Lung (tissue), 11 donors: ENCODE measurements at regions not wholly inside any gene's neighbourhood (a gene's known extent, or its start where the extent isn't known, plus 50 kb on each side); places are given as distances from the start of the nearest gene placed in this dataset.

Experiments used
- ATAC-seq: fragments of 200-7000 bp; cut with Tn5 transposase; one replicate; pipeline ENCODE4 v1.9.1; 2020; ENCODE audit warnings: moderate number of reproducible peaks; ENCODE audit not compliant: insufficient read depth, low FRiP score
- DNase-seq, 3 donors: peaks; one replicate each; pipeline ENCODE4 v3.0.0-alpha.2; 2013 to 2017
- H3K27ac ChIP-seq, 2 donors: one replicate each; pipeline ENCODE4 v1.5.1; 2013; ENCODE audit warnings: mild to moderate bottlenecking in 2 of 2, moderate library complexity in 2 of 2, control low read depth in 1 of 2, inconsistent platforms in 1 of 2, low read depth in 1 of 2, low read length in 1 of 2
- H3K27me3 ChIP-seq, 3 donors: one replicate each; pipeline ENCODE4 v1.5.1; 2013; ENCODE audit warnings: low read length in 2 of 3; ENCODE audit not compliant: control insufficient read depth in 3 of 3, insufficient read depth in 3 of 3
- H3K36me3 ChIP-seq, 4 donors: one replicate each; pipeline ENCODE4 v1.5.1; 2013; ENCODE audit warnings: low read length in 4 of 4, mild to moderate bottlenecking in 1 of 4, moderate library complexity in 1 of 4; ENCODE audit not compliant: control insufficient read depth in 4 of 4, insufficient read depth in 4 of 4
- H3K4me1 ChIP-seq, 5 donors: one replicate each; pipeline ENCODE4 v1.5.1; 2013; ENCODE audit warnings: low read length in 5 of 5, mild to moderate bottlenecking in 2 of 5, moderate library complexity in 1 of 5; ENCODE audit not compliant: control insufficient read depth in 5 of 5, insufficient read depth in 5 of 5
- H3K4me3 ChIP-seq: one replicate; pipeline ENCODE4 v1.5.1; 2013; ENCODE audit warnings: mild to moderate bottlenecking, control low read depth, moderate library complexity
- H3K9ac ChIP-seq, 2 donors: one replicate each; pipeline ENCODE4 v1.5.1; 2013; ENCODE audit warnings: low read length in 2 of 2, control low read depth in 1 of 2; ENCODE audit not compliant: insufficient read depth in 1 of 2
- H3K9me3 ChIP-seq, 4 donors: one replicate each; pipeline ENCODE4 v1.5.1; 2013; ENCODE audit warnings: low read length in 3 of 4, mild to moderate bottlenecking in 1 of 4, moderate library complexity in 1 of 4; ENCODE audit not compliant: control insufficient read depth in 4 of 4, insufficient read depth in 3 of 4
- WGBS, 2 donors: extraction: QIAGEN DNeasy Blood & Tissue Kit; methylation state at CpG; one replicate each; pipeline ENCODE4 v1.1.7; 2013; 5-methylcytosine and 5-hydroxymethylcytosine counted together
- TF ChIP-seq, protein P1 (sequence below): IDR thresholded peaks from 2 replicates; pipeline ENCODE4 v1.5.1; 2012; ENCODE audit warnings: mild to moderate bottlenecking; ENCODE audit errors: control extremely low read depth, extremely low read depth
- donor health status: control.
- donor health status: control.
- donor health status: Bipolar disorder and iron deficiency.
- donor health status: healthy.
- donor health status: DM: yes; HTN: yes; CAD: no.

DNA sequence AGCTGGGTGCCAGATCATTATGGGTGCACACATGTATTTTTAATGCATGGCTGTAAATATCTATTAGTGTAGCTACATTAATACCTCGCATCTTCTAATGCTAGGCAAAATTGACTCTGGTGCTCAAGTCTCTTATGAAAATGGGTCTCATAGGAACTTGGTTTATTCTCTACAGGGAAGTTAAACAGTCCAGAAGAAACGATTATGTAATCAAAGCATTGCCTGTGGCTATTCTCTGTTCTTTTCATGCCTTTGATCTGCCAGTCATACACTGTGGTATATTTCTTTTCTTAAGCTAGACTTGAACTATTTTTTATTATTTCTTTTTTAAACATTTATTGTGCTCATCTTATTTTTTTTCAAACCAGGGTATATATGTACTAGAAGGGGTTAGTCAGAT is 1015.0 kb downstream of the SLITRK1 start:
- no peaks in the 10 kb centered on the region for H3K27me3 ChIP-seq
- DNase-seq (no peak), ATAC-seq (no peak)
- no peak overlapping the region for H3K9ac ChIP-seq
- no peak overlapping the region for H3K27ac ChIP-seq
- 51 to 52% methylated on average over 2 of the region's 2 CpGs for WGBS, 2 donors
- no peak overlapping the region for H3K4me3 ChIP-seq
- H3K4me1 ChIP-seq: no peaks in the 10 kb centered on the region
- TF ChIP-seq, protein P1, sequence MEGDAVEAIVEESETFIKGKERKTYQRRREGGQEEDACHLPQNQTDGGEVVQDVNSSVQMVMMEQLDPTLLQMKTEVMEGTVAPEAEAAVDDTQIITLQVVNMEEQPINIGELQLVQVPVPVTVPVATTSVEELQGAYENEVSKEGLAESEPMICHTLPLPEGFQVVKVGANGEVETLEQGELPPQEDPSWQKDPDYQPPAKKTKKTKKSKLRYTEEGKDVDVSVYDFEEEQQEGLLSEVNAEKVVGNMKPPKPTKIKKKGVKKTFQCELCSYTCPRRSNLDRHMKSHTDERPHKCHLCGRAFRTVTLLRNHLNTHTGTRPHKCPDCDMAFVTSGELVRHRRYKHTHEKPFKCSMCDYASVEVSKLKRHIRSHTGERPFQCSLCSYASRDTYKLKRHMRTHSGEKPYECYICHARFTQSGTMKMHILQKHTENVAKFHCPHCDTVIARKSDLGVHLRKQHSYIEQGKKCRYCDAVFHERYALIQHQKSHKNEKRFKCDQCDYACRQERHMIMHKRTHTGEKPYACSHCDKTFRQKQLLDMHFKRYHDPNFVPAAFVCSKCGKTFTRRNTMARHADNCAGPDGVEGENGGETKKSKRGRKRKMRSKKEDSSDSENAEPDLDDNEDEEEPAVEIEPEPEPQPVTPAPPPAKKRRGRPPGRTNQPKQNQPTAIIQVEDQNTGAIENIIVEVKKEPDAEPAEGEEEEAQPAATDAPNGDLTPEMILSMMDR: no peak
- H3K36me3 ChIP-seq: no peaks in the 10 kb centered on the region
- peaks cover 0 to 5% (median 0%) of the 10 kb centered on the region in 4 donors for H3K9me3 ChIP-seq

DNA sequence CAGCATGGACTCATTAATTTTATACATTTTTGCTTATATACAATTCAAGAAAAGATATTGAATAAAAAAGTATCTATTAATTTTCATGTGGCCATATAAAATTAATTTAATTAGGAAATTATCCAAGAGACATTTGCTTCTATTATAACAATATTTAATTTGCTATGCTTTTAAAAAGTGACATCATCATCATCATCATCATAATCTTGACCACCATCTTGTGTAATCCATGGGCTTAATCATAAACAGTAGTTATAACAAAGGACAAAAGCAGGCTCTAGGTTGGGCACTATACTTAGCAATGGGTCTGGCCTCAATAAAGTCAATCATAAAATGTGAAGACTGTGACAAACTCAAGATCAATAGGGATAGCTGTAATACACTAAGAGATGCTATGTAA is 1031.6 kb downstream of the SLITRK1 start:
- TF ChIP-seq, protein P1: no peak
- DNase-seq (no peak), ATAC-seq (no peak)
- Histone ChIP-seq H3K4me3 (no peak overlapping the region), H3K9ac (no peak overlapping the region), H3K27ac (no peak overlapping the region), H3K27me3 (no peaks in the 10 kb centered on the region), H3K9me3 (peaks cover 0 to 4% (median 0%) of the 10 kb centered on the region in 4 donors), H3K36me3 (no peaks in the 10 kb centered on the region), H3K4me1 (no peaks in the 10 kb centered on the region)

DNA sequence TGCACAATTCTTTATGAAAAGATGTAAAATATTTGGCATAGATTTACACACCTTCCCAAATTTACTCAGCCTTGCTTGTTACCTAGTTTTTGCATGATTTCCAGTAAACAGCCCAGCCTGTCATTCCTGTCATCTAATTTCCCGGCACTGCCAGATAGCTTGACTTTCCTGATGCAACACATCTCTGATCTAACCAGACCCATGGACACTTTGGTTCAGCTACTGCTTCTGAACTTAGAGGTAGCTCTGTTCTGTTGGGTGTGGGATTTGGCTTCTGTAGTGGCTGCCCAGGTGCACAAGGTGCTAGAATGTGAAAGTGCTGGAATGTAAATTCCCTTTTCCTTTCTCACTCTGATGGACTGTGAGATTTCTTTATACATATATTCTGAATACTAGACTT is 1033.5 kb downstream of the SLITRK1 start:
- 92 to 95% methylated on average over 1 of the region's 1 CpG for WGBS, 2 donors

DNA sequence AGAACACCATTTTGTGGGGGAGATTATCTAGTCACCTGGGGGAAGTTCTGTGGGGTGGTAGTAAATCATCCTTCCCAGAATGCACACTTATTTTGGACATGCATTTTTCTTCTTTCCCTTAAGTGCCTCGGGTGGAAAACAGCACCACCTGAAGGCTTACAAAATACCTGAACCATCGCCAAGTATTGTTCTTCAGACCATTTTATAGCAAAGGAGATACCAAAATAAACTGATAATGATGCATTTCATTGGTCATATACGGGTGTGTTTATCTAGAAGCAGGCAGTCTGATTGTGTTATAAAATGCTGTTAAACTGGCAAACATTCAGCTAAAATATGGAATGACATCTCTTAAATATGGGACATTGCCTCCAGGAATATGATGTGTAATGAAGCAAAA is 1034.7 kb downstream of the SLITRK1 start:
- Histone ChIP-seq H3K9ac (no peak overlapping the region), H3K4me1 (no peaks in the 10 kb centered on the region), H3K4me3 (no peak overlapping the region), H3K27ac (no peak overlapping the region), H3K36me3 (no peaks in the 10 kb centered on the region), H3K9me3 (peaks cover 0 to 4% (median 0%) of the 10 kb centered on the region in 4 donors), H3K27me3 (no peaks in the 10 kb centered on the region)
- 67 to 85% methylated on average over 3 of the region's 3 CpGs for WGBS, 2 donors
- TF ChIP-seq, protein P1: no peak
- ATAC-seq (no peak), DNase-seq (no peak)

More for the DNA sequence above, 1033.5 kb downstream of the SLITRK1 start:
- H3K9me3 ChIP-seq: peaks cover 0 to 4% (median 0%) of the 10 kb centered on the region in 4 donors
- DNase-seq (no peak), ATAC-seq (no peak)
- H3K36me3 ChIP-seq: no peaks in the 10 kb centered on the region
- no peak overlapping the region for H3K9ac ChIP-seq
- TF ChIP-seq, protein P1: no peak
- no peak overlapping the region for H3K4me3 ChIP-seq
- H3K4me1 ChIP-seq: no peaks in the 10 kb centered on the region
- H3K27me3 ChIP-seq: no peaks in the 10 kb centered on the region
- H3K27ac ChIP-seq: no peak overlapping the region
